Stimulated activated CD4-positive, alpha-beta T cell treated with anti-CD3 and anti-CD28 coated beads, Interleukin-2, amount 100 ng/mL, for 24 hours (primary cell): ENCODE measurements at regions not wholly inside any gene's neighbourhood (a gene's known extent, or its start where the extent isn't known, plus 50 kb on each side); places are given as distances from the start of the nearest gene placed in this dataset.
A peak's percentile ranks its signal among the peaks of the same experiment; 100 is the strongest.
"Not testable (repeated sequence)": the region's sequence is repeated elsewhere in the genome, so short reads cannot be mapped to it uniquely, and the experiment has no call there.

Experiments used
- DNase-seq, 2 donors: peaks; one replicate each; pipeline ENCODE4 v3.0.0-alpha.2; 2020

DNA sequence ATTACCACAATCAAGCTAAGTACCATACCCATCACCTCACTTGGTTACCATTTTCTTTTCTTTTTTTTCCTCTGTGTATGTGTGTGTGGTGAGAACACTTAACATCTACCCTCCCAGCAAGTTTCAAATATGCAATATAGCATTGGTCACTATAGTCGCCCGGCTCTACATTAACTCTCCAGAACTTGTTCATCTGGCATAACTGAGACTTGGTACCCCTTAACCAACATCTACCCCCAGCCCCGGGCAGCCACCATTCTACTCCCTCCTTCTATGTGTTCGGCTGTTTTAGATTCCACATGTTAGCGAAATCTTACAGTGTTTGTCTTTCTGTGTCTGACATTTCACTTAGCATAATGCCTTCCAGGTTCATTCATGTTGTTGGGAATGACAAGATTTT is 89.0 kb upstream of the TOP1 start:
- DNase-seq = no peak

DNA sequence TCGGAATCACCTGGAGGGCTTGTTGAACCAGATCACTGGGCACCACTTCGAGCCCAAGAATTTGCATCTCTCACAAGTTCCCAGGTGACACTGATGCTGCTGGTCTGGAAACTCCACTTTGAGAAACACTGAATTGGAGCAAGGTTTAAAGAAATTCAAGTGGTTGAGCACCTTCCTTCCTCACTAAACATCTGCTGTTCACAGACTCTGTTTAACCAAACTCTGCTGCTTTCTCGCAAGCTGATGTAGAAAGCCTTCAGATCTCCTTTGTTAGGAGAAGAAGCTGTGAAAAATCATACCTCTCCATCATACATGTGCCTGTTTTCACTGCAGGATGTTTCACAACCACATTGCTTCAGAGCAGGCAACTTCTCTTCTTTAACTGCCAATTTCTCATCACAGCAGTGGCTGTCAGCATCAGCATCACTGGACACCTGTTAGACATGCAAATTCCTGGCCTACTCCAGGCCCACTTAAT is 87.5 kb upstream of the TOP1 start:
- DNase-seq = no peak

DNA sequence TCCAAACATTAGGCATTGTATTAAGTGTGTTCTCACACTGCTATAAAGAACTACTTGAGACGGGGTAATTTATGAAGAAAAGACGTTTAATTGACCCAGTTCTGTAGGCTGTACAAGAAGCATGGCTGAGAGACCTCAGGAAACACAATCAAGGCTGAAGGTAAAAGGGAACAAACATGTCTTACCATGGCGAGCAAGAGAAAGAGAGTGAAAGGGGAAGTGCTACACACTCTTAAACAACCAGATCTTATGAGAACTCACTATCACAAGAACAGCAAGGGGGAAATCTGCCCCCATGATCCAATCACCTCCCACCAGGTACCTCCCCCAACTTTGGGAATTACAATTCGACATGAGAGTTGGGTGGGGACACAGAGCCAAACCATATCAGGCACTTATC is 86.6 kb upstream of the TOP1 start:
- no peak for DNase-seq

DNA sequence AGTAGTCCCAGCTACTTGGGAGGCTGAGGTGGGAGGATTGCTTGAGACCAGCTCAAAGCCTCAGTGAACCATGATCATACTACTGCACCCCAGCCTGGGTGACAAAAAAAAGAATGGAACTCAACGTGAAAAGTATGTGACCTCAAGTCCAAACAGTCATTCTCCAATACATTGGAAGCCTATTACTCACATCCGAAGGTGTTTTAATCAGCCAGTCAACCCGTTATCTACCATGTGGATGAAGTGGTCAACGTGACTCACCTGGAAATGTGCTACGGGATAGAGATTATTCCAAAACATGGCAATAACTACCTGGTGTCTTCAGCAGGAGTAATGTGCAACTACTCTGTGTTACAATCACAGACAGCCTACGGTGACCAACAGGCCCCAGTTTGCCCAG is 85.8 kb upstream of the TOP1 start:
- DNase-seq = no peak

DNA sequence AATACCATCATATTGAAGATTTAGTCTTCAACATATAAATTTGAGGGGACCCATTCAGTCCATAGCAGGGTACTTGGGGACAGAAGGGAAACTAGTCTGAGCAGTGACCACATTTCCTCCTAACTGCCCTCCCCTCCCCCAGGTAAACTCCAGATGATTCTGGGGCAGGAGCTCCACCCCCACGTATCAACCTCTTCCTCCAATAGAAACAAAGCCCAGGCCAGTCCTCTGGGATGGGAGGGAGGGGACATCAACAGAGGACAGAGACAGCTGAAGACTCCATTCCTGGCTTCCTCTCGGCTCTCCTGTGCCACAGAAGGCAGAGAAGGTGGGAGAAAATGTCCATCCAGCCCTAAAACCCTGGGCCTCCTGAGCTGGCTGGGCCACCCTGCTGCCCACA is 85.0 kb upstream of the TOP1 start:
- no peak for DNase-seq

DNA sequence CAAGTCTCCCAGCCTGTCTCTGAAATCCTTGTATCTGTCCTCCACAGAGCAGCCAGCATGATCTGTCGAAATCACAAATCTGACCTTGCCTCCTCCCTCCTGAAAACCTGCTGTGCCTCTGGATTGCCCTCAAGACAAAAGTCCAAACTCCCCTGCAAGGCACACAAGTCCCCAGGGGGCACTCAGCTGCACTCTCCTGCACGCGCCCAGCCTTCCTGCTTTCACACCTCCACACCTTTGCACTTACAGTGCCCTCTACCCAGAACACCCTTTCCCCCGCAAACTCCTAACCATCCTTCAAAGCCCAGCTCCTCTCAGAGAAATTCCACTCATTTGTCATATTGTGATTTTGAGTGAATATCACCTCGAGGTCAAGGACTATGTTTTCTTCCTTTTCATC is 83.4 kb upstream of the TOP1 start:
- DNase-seq = no peak

DNA sequence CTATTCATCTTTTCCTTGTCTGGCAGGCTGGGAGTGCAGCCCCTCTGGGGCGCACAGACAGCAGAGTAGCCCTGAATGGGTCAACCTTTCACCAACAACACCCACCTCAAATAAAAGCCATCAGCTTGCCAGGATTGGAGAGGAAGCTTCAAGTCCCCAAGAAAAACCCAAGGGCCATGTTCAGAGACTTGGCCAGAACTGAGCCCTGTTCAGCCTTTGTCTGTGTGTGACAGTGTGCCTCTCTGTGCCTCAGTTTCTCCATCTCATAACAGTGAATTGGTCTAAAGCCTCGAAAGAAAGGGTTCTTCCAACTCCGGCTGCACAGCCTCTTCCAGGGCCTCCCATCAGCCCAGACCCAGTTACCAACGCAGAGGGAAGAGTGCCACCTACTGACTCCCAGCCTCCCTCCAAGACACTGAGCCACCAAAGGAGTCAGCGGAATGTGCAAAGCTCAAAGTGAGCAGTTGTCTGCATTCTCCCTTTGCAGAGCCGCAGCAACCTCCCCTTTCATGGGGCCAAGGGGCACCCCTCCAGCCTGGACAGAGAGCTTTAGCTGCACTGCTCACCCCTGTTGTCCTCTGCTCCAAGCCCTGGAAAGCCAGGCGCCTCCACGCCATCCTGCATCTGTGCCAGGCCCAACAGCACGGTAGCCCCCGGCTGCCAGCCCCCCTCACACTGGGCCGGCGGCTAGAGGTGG is 82.7 kb upstream of the TOP1 start:
- DNase-seq = peak in 1 of 2 donors; percentile 7

DNA sequence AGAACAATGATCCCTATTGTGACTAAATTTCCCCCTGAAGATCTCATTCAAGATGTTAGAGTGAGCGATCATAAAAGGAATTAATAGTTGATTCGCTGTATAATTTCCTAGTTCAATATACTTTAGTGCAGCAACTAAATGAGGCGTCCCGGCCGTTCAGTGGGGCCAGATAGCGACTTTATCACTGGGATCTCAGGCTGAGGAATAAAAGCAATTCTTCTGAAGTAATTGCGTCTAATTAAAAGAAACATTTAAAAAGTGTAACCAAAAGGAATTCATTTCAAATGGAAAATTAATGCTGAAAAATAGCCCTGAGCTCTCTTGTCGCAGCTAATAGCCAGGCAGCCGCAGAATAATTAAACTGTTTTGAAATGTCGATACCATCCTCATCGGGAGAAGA is 82.2 kb upstream of the TOP1 start:
- DNase-seq = no peak

DNA sequence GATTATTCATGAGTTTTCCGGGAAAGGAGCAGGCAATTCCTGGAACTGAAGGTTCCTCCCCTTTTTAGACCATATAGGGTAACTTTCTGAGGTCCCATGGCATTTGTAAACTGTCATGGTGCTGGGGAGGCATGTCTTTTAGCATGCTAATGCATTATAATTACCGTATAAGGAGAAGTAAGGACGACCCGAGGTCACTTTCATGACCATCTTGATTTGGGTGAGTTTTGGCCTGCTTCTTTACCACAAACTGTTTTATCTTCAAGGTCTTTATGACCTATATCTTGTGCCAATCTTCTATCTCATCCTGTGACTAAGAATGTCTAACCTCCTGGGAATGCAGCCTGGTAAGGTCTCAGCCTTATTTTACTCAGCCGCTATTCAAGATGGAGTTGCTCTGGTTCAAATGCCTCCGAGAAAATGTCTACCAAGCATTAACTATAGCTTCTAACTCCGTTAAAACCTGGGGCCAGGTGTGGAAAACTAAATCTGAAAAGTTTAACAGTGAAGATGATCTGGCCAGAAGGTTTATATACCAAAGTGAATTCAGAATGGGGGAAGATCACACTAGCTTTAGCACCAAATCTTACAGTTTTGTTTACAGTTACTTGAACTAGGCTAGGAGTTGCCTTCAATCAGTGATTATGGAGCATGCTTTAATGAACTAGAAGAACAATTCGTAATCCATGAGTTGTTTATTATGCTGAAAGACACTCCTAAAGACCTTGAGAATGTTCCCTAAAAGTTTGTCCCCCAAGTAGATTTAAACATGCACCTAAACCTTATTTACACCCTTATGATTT is 80.0 kb upstream of the TOP1 start:
- no peak for DNase-seq

DNA sequence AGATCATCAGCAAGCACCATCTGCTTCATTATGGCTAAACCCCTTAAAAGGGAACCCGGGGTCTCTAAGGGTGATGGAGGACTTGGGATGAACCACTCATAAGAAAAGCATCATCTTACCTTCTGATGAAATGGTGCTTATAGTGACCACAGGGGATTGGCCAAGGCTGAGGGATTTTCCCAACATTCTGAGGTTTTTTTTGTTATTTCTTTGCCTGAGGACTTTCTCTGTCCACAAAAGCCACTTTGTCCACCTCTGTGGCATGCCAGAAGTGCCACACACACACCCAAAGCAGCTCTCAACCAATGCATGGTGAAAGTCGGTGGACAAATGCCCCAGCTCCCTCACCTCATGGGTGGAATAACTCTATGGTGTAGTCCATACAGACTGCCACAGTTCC is 79.3 kb upstream of the TOP1 start:
- no peak for DNase-seq

DNA sequence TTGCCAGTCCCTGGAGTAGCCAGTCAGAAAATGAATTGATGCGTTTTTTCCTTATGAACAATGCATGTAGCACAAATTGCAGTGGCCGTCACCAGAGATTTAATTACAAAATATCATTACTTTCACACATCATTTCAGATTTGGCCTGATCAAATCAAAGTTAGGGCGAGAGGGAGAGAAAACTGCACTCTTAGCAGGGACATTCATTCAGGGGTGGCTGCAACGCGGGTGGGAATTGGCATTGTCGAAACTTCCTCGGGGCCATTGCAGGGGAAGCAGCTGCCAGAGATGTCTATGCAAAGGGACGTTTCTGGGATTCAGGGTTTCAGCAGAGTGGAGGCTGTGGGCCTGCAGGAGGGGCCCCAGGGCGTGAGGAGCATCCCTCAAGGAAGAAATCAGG is 76.5 kb upstream of the TOP1 start:
- DNase-seq = no peak

DNA sequence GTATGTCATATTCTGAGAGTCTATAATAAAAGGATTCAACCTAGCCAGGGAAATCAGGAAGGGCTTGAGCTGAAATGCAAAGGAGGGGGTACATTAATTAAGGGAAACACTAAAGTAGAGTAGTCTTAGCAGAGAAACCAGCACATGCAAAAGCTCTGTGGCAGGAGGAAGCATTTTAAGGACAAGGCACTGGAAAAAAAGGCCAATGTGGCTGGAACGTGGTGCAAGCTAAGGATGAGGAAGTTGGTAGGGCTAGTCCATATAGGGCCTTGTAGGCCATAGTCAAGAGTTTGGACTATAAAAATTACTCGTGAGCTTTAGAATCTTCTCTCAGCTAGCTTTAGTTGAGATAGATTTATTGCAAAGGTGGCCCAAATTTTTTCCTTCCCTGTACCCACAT is 75.2 kb upstream of the TOP1 start:
- no peak for DNase-seq

DNA sequence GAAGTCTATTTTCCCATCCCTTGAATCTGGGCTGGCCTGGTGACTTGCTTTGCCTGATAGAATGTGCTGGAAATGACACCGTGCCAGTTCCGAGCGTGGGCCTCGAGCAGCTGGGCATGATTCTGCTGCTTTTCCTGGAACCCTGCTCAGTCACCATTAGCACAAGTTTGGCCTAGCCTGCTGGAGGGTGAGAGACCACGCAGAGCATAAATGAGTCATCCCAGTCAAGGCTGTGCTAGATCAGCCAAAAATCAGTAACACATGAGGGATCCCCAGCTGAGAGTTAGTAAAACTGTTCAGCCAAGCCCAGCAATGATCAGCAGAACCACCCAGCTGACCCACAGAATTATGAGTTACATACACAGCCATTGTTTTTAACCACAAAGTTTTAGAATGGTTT is 74.8 kb upstream of the TOP1 start:
- DNase-seq = no peak

DNA sequence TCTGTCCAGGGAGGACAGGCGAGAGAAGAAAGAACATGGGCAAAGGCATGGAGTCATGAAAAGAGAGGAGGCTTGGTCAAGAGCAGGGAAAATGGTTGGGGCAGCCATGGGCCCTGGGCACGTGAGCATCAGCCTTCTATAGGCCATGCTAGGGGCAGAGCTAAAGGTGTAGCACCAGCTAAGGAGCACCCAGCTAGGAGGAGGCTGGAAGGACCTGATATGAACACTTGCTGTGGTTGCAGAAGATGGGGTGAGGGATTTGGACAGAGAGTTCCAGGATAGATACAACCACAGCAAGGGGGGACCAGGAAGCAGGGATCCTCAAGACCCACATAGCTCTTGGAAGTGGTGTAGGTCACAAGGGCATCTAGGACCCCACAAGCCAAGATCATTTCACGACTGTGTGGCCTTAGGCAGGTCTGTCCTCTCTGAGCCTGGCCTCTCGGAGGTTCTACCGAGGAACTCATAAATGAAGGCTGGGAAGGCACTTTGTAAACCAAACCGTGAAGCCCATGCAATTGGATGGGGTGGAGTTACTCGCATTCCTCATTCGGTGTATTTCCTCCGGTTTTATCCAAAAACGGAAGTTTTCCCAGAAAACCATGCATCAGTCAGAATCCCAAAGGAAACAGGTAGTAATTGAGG is 74.0 kb upstream of the TOP1 start:
- no peak for DNase-seq

DNA sequence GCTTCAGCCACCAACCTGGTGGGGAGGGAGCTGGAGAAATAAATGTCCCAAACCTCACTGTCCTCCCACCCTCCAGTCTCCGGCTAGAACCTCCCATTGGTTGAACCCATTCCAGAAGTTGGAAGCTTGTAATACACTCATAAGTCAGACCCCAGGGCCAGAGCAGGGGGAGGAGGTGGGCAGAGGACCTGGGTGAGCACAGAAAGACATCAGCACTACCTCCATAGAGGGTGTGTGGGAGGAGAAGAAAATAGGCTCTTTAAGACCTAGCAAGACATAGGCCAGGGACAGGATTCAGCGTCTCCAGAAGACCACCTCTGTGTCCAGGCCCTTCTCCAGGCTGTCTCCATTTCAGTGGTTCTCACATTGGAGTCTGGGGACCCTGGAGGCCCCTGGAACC is 73.3 kb upstream of the TOP1 start:
- DNase-seq = no peak

DNA sequence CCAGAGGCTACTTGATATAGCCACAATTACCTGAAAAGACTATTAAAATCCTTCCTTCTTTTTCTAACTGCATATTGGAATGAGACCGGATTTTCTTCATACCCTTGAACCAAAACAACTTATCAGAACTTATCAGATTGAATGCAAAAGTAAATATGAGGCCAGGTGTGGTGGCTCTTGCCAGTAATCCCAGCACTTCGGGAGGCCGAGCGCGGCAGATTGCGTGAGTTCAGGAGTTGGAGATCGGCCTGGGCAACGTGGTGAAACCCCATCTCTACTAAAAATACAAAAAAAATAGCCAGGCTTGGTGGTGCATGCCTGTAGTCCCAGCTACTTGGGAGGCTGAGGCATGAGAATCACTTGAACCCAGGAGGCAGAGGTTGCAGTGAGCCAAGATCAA is 72.8 kb upstream of the TOP1 start:
- not testable (repeated sequence) for DNase-seq

DNA sequence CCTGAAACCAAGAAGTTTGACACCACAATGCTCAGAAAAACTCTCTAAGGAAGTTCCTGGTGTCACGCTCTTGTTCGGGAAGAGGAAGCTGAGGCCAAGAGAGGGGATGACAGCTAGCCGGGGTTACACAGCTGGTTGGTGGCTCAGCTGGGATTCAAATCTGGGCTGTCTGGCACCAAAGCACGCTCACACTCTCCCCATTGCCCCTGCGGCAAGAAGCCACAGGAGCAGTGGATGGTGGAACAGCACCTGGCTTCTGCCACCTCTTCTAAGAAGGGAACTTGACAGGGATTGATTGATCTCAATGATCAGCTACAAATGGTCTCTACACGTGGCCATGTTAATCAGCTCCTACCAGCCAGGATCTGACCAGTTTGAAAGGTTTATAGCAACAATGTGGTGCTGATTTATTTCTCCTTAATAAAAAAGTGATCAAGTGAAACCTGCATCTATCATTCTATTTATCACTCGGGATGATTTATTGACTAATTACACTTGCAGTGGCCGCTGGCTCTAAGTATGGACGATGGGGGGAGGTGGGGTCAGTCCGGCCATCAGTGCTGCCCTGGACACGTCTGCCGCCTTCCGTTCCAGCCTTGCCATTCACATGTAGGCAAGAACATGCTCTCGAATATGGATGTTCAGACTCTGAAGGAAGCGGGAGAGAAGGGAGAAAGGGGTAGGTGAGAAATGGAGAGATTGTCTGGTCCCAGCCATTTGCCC is 71.9 kb upstream of the TOP1 start:
- no peak for DNase-seq

DNA sequence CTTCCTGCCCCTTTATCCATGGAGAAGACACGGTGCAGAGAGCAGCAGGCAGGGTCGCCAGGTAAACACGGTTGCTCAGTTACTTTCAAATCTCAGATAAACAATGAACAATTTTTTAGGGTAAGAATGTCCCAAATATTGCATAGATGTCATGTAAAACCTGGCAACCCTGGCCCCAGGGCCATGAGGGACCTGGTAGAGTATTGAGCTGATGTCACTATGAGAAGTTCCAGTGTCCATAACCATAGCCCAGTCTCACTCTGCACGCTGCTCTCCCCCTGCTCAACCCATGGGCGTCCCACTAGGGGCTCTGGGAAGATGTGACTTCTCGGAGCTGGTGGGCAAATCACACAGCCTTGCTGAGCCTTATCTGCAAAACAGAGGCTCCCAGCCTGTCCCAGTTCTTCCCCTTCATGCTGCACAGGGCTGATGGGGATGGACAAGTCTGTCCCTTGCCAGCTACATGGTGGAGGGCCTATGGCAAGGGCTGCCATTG is 71.3 kb upstream of the TOP1 start:
- DNase-seq = no peak

DNA sequence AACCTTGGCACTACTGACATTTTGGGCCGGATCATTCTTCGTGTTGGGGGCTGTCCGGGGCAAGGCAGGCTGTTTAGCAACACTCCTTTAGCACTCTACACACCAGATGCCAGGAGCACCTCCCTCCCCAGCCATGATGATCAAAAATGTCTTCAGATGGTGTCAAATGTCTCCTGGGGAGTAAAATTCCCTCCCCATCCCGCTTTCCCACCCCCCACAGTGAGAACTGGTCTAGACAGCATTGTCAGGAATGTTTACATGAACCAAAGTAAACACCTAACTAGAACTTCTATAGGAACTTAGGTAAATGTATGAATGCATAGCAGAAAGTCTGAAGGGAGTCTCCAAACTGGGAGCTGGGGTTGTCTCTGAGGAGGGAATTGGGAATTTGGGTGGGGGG is 70.0 kb upstream of the TOP1 start:
- DNase-seq = no peak

DNA sequence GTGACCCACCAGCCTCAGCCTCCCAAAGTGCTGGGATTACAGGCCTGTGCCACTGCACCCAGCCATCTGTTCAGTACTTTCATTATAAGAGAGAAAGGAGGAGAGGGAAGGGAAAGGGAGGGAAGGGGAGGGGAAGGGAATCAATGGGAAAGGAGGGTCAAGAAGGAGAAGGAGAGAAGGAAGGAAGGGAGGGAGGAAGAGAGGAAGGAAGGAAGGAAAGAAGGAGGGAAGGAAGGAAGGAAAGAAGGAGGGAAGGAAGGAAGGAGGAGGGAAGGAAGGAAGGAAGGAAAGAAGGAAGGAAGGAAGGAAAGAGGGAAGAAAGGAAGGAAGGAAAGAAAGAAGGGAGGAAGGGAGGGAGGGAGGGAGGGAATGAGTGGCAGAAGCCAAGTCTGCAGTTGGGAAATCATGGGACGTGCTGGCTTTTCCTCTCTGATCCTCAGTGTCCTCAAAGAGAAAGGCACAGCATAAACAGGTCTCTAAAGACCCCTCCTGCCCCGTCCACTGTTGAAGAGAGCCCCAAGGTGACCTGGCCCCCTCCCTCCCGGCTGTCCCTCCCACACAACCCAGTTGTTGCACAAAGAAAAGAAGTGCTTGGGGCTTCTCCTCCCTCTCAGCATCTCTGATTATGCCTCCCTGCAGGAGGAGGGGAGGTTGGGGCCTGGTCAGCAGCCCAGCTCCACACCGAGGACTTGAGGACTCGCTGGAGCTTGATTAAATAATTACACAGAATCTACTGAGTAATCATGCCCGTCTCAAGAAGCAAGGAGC is 69.1 kb upstream of the TOP1 start:
- DNase-seq = no peak

DNA sequence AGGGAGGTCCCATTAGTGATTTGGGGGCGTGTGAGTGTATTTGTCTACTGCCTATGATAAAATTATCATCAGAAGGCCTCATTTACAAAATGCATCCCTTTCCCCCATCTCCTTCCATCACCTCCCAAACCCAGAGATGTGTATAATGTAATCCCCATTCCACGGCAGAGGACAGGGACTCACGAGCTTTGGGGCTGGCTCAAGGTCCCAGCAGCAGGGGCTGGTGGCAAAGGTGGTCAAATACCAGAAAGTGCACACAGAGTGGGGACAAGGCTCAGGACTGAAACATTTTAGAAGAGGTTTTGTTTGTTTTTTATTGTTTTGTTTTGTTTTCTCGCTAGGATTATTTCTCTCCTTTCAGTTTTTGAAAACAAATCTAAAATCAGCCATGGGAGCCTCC is 68.5 kb upstream of the TOP1 start:
- no peak for DNase-seq

DNA sequence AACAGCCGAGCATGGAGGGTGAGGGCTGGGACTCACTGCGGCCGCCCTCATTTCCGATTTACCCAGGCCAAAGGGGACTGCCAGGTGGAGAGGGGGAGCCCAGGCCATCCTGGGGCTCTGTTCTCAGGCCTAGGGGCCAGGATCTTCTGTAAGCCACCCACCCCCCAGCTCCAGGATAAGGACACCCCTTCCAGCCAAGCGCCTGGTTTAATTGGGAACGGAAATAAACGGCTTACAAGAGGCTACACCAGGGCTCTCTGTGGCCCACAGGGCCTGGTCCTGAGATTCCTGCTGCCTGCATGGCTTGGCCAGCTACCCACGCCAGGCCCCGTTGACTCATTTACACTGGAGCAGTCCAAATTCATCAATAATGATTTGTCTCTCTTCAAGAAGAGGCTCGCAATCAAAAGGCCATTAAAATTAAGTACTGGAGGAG is 68.1 kb upstream of the TOP1 start:
- no peak for DNase-seq
